ENCODE measurements at regions not wholly inside any gene's neighbourhood (a gene's known extent, or its start where the extent isn't known, plus 50 kb on each side); places are given as distances from the start of the nearest gene placed in this dataset.

DNA sequence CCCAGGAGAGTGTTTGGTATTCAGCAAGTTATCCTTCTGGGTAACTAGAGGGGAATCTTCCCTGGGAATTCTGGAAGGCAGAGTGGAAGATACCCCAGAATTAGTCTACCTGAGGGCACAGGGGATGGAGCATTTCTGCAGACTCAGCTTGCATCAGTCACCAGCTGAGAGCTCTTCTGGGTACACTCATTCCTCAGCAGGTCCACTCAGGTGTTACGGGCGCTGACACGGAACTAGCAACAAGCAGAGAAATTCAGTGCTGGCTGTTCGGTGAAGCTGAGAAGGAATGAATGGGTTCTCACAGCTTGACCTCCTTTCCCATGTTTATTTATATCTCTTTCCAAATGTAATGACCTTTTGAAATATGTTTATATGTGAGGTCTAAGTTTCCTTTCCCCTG lies 106.0 kb upstream of the PNPLA4 start:
- TF ChIP-seq GATA2 (IDR thresholded peaks at IDR 0.05; ENCODE audit: low read depth, low read length), result no peak
- no peak for TF ChIP-seq GATA3 (IDR thresholded peaks at IDR 0.05; ENCODE audit: low read depth, low read length)
